ENCODE measurements at regions not wholly inside any gene's neighbourhood (a gene's known extent, or its start where the extent isn't known, plus 50 kb on each side); places are given as distances from the start of the nearest gene placed in this dataset.
A peak's percentile ranks its signal among the peaks of the same experiment; 100 is the strongest.

GRCh38 chr2:146916914-146917313 is 927.9 kb upstream of the ACVR2A start:
- no peak for DNase-seq (ENCODE audit: low read depth, low spot score)

GRCh38 chr2:146913476-146913875 is 931.4 kb upstream of the ACVR2A start:
- no peak for DNase-seq (ENCODE audit: low read depth, low spot score)

- DNase-seq (ENCODE audit: low read depth, low spot score): no peak
Observed at GRCh38 chr2:146912536-146912935, 932.3 kb upstream of the ACVR2A start.

GRCh38 chr2:146908776-146909175 is 936.1 kb upstream of the ACVR2A start:
- DNase-seq (ENCODE audit: low read depth, low spot score): no peak

- DNase-seq (ENCODE audit: low read depth, low spot score): no peak
Observed at GRCh38 chr2:146898083-146898482, 946.7 kb upstream of the ACVR2A start.

- no peak for DNase-seq (ENCODE audit: low read depth, low spot score)
Observed at GRCh38 chr2:146894514-146894913, 950.3 kb upstream of the ACVR2A start.

- DNase-seq (ENCODE audit: low read depth, low spot score): no peak
Observed at GRCh38 chr2:146893500-146894041, 951.3 kb upstream of the ACVR2A start.

- peak; percentile 7 for DNase-seq (ENCODE audit: low read depth, low spot score)
Observed at GRCh38 chr2:146890491-146890890, 954.3 kb upstream of the ACVR2A start.

- DNase-seq (ENCODE audit: low read depth, low spot score): no peak
Observed at GRCh38 chr2:146879882-146880281, 964.9 kb upstream of the ACVR2A start.

- DNase-seq (ENCODE audit: low read depth, low spot score): peak; percentile 95
Observed at GRCh38 chr2:146874260-146874658, 970.6 kb upstream of the ACVR2A start.

GRCh38 chr2:146873646-146874259 is 971.1 kb upstream of the ACVR2A start:
- no peak for DNase-seq (ENCODE audit: low read depth, low spot score)

- DNase-seq (ENCODE audit: low read depth, low spot score): no peak
Observed at GRCh38 chr2:146873056-146873455, 971.8 kb upstream of the ACVR2A start.

GRCh38 chr2:146870691-146871090 is 974.1 kb upstream of the ACVR2A start:
- no peak for DNase-seq (ENCODE audit: low read depth, low spot score)

GRCh38 chr2:146869328-146869727 is 975.5 kb upstream of the ACVR2A start:
- DNase-seq (ENCODE audit: low read depth, low spot score): no peak

GRCh38 chr2:146868051-146868450 is 976.8 kb upstream of the ACVR2A start:
- DNase-seq (ENCODE audit: low read depth, low spot score): no peak

- no peak for DNase-seq (ENCODE audit: low read depth, low spot score)
Observed at GRCh38 chr2:146867477-146867986, 977.3 kb upstream of the ACVR2A start.

GRCh38 chr2:146853741-146854444 is 990.9 kb upstream of the ACVR2A start:
- no peak for DNase-seq (ENCODE audit: low read depth, low spot score)

GRCh38 chr2:146852661-146853060 is 992.2 kb upstream of the ACVR2A start:
- no peak for DNase-seq (ENCODE audit: low read depth, low spot score)

- no peak for DNase-seq (ENCODE audit: low read depth, low spot score)
Observed at GRCh38 chr2:146850746-146851145, 994.1 kb upstream of the ACVR2A start.

- DNase-seq (ENCODE audit: low read depth, low spot score): no peak
Observed at GRCh38 chr2:146847846-146848245, 997.0 kb upstream of the ACVR2A start.

- DNase-seq (ENCODE audit: low read depth, low spot score): no peak
Observed at GRCh38 chr2:146844226-146844990, 1000.4 kb upstream of the ACVR2A start.

GRCh38 chr2:146837857-146838256 is 1007.0 kb upstream of the ACVR2A start:
- DNase-seq (ENCODE audit: low read depth, low spot score): no peak
